ENCODE measurements at regions not wholly inside any gene's neighbourhood (a gene's known extent, or its start where the extent isn't known, plus 50 kb on each side); places are given as distances from the start of the nearest gene placed in this dataset.

- H3K27me3 Mint-ChIP-seq, result no peaks in the 10 kb centered on the region
- H3K4me3 Mint-ChIP-seq (ENCODE audit: low read depth), result no peak overlapping the region
- no peaks in the 10 kb centered on the region for H3K4me1 Mint-ChIP-seq (ENCODE audit: low read depth)
- no peak overlapping the region for H3K27ac Mint-ChIP-seq
- no peak for DNase-seq (ENCODE audit: low spot score, unreplicated experiment)
- TF ChIP-seq CTCF (IDR thresholded peaks at IDR 0.05; ENCODE audit: unreplicated experiment), result no peak
- no peaks in the 10 kb centered on the region for H3K36me3 Mint-ChIP-seq (ENCODE audit: insufficient read depth)
- H3K9me3 Mint-ChIP-seq (ENCODE audit: low read depth), result no peaks in the 10 kb centered on the region
These were observed 486.4 kb upstream of the FSTL5 start for GRCh38 chr4:162650166-162650565.

DNA sequence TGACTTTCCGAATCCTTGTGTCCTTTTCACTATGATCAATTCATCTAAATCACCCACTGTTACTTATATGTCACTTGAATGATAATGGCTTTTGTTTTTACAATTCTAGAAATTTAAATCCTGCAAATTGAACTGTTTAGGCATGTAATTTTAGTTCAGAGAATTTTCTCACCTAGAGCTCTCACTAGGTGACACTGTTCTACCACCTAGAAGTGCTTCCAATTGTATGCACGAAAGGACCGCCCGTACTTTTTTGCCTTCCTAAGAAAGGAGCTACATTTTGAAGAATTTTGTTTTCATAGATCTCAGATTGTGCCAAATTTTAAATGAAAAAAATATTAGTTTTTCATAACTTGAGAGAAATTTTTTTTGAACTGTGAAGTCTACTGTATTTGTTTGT, 481.6 kb upstream of the FSTL5 start:
- no peak overlapping the region for H3K4me3 Mint-ChIP-seq (ENCODE audit: low read depth)
- no peaks in the 10 kb centered on the region for H3K36me3 Mint-ChIP-seq (ENCODE audit: insufficient read depth)
- no peak overlapping the region for H3K27ac Mint-ChIP-seq
- no peaks in the 10 kb centered on the region for H3K27me3 Mint-ChIP-seq
- no peaks in the 10 kb centered on the region for H3K9me3 Mint-ChIP-seq (ENCODE audit: low read depth)
- TF ChIP-seq CTCF (IDR thresholded peaks at IDR 0.05; ENCODE audit: unreplicated experiment), result peak; percentile 54
- DNase-seq (ENCODE audit: low spot score, unreplicated experiment), result no peak
- H3K4me1 Mint-ChIP-seq (ENCODE audit: low read depth), result no peaks in the 10 kb centered on the region

- H3K9me3 Mint-ChIP-seq (ENCODE audit: low read depth), result no peaks in the 10 kb centered on the region
- no peaks in the 10 kb centered on the region for H3K36me3 Mint-ChIP-seq (ENCODE audit: insufficient read depth)
- no peak overlapping the region for H3K4me3 Mint-ChIP-seq (ENCODE audit: low read depth)
- no peak for TF ChIP-seq CTCF (IDR thresholded peaks at IDR 0.05; ENCODE audit: unreplicated experiment)
- no peak overlapping the region for H3K27ac Mint-ChIP-seq
- no peak for DNase-seq (ENCODE audit: low spot score, unreplicated experiment)
- no peaks in the 10 kb centered on the region for H3K4me1 Mint-ChIP-seq (ENCODE audit: low read depth)
- no peaks in the 10 kb centered on the region for H3K27me3 Mint-ChIP-seq
These were observed 480.5 kb upstream of the FSTL5 start for GRCh38 chr4:162644346-162644745.

- H3K27me3 Mint-ChIP-seq, result no peaks in the 10 kb centered on the region
- DNase-seq (ENCODE audit: low spot score, unreplicated experiment), result no peak
- no peaks in the 10 kb centered on the region for H3K36me3 Mint-ChIP-seq (ENCODE audit: insufficient read depth)
- H3K4me3 Mint-ChIP-seq (ENCODE audit: low read depth), result no peak overlapping the region
- no peak for TF ChIP-seq CTCF (IDR thresholded peaks at IDR 0.05; ENCODE audit: unreplicated experiment)
- no peaks in the 10 kb centered on the region for H3K4me1 Mint-ChIP-seq (ENCODE audit: low read depth)
- no peak overlapping the region for H3K27ac Mint-ChIP-seq
- H3K9me3 Mint-ChIP-seq (ENCODE audit: low read depth), result no peaks in the 10 kb centered on the region
These were observed 476.4 kb upstream of the FSTL5 start for GRCh38 chr4:162640152-162640551.

GRCh38 chr4:162634390-162634789, 470.6 kb upstream of the FSTL5 start:
- Mint-ChIP-seq H3K4me3 (ENCODE audit: low read depth) (no peak overlapping the region), H3K4me1 (ENCODE audit: low read depth) (no peaks in the 10 kb centered on the region), H3K9me3 (ENCODE audit: low read depth) (no peaks in the 10 kb centered on the region), H3K27me3 (no peaks in the 10 kb centered on the region), H3K27ac (no peak overlapping the region), H3K36me3 (ENCODE audit: insufficient read depth) (no peaks in the 10 kb centered on the region)
- DNase-seq (ENCODE audit: low spot score, unreplicated experiment), result no peak
- TF ChIP-seq CTCF (IDR thresholded peaks at IDR 0.05; ENCODE audit: unreplicated experiment), result peak; percentile 39

Data from progenitor cell of endocrine pancreas (in vitro differentiated cells).